Calu3 (cell line): ENCODE measurements at regions not wholly inside any gene's neighbourhood (a gene's known extent, or its start where the extent isn't known, plus 50 kb on each side); places are given as distances from the start of the nearest gene placed in this dataset.

Source experiments
- BruUV-seq: library from RNA; stranded (reverse); fragments of 400-500 nt; replicated peaks from 2 replicates; lab custom pipeline; 2021; lab: Mats Ljungman, UMichigan
- CTCF ChIA-PET: fragments of 300-600 bp; sonication (Branson Sonifier 250); formaldehyde crosslinking; loops from one replicate; lab custom pipeline; 2022; ENCODE audit warnings: antibody characterized with exemption; lab: Charles Lee
- DNase-seq: peaks from one replicate; pipeline ENCODE4 v3.0.0; 2022
- H3K27ac Mint-ChIP-seq: one replicate; pipeline ENCODE4 v1.8.0; 2022; ENCODE audit warnings: mixed read lengths; ENCODE audit not compliant: unreplicated experiment
- H3K27me3 Mint-ChIP-seq: one replicate; pipeline ENCODE4 v1.8.0; 2022; ENCODE audit warnings: mixed read lengths; ENCODE audit not compliant: unreplicated experiment
- H3K36me3 Mint-ChIP-seq: one replicate; pipeline ENCODE4 v1.8.0; 2022; ENCODE audit warnings: mild to moderate bottlenecking, moderate library complexity, mixed read lengths; ENCODE audit not compliant: insufficient read depth, unreplicated experiment
- H3K4me1 Mint-ChIP-seq: one replicate; pipeline ENCODE4 v1.8.0; 2022; ENCODE audit warnings: mild to moderate bottlenecking, low read depth, mixed read lengths; ENCODE audit not compliant: unreplicated experiment
- H3K4me3 Mint-ChIP-seq: one replicate; pipeline ENCODE4 v1.8.0; 2022; ENCODE audit warnings: mild to moderate bottlenecking, low read depth, moderate library complexity, mixed read lengths; ENCODE audit not compliant: unreplicated experiment
- H3K9me3 Mint-ChIP-seq: one replicate; pipeline ENCODE4 v1.8.0; 2022; ENCODE audit warnings: low read depth, mixed read lengths; ENCODE audit not compliant: unreplicated experiment
- intact Hi-C: fragments of 100-400 bp; cut with micrococcal nuclease; formaldehyde crosslinking; loops from one replicate; pipeline ENCODE4 v1.10.0; 2022; ENCODE audit not compliant: unreplicated experiment
- TF ChIP-seq, protein P1 (sequence below): fragments of 200-600 bp; IDR thresholded peaks from one replicate; pipeline ENCODE4 v1.8.0; 2022; ENCODE audit warnings: antibody characterized with exemption; ENCODE audit not compliant: unreplicated experiment

GRCh38 chr11:105334025-105334714 lies 194.6 kb upstream of the CARD18 start:
- CTCF ChIA-PET = no interaction called here
- intact Hi-C loops = no loop called here
- H3K27me3 Mint-ChIP-seq = no peaks in the 10 kb centered on the region
- H3K4me1 Mint-ChIP-seq = no peaks in the 10 kb centered on the region
- no peaks in the 10 kb centered on the region for H3K36me3 Mint-ChIP-seq
- no peak overlapping the region for H3K27ac Mint-ChIP-seq
- no peak overlapping the region for H3K4me3 Mint-ChIP-seq
- peaks cover 5% of the 10 kb centered on the region for H3K9me3 Mint-ChIP-seq
- TF ChIP-seq, protein P1, sequence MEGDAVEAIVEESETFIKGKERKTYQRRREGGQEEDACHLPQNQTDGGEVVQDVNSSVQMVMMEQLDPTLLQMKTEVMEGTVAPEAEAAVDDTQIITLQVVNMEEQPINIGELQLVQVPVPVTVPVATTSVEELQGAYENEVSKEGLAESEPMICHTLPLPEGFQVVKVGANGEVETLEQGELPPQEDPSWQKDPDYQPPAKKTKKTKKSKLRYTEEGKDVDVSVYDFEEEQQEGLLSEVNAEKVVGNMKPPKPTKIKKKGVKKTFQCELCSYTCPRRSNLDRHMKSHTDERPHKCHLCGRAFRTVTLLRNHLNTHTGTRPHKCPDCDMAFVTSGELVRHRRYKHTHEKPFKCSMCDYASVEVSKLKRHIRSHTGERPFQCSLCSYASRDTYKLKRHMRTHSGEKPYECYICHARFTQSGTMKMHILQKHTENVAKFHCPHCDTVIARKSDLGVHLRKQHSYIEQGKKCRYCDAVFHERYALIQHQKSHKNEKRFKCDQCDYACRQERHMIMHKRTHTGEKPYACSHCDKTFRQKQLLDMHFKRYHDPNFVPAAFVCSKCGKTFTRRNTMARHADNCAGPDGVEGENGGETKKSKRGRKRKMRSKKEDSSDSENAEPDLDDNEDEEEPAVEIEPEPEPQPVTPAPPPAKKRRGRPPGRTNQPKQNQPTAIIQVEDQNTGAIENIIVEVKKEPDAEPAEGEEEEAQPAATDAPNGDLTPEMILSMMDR = no peak
- DNase-seq = no peak
- no TSS peak for BruUV-seq

GRCh38 chr11:105333153-105333552 lies 193.6 kb upstream of the CARD18 start:
- H3K4me1 Mint-ChIP-seq = no peaks in the 10 kb centered on the region
- peaks cover 5% of the 10 kb centered on the region for H3K9me3 Mint-ChIP-seq
- TF ChIP-seq, protein P1 = no peak
- H3K4me3 Mint-ChIP-seq = no peak overlapping the region
- CTCF ChIA-PET = no interaction called here
- H3K27ac Mint-ChIP-seq = no peak overlapping the region
- H3K36me3 Mint-ChIP-seq = no peaks in the 10 kb centered on the region
- BruUV-seq = no TSS peak
- intact Hi-C loops = no loop called here
- DNase-seq = no peak
- no peaks in the 10 kb centered on the region for H3K27me3 Mint-ChIP-seq

- no peak overlapping the region for H3K4me3 Mint-ChIP-seq
- CTCF ChIA-PET = no interaction called here
- DNase-seq = no peak
- H3K27ac Mint-ChIP-seq = no peak overlapping the region
- H3K27me3 Mint-ChIP-seq = no peaks in the 10 kb centered on the region
- H3K4me1 Mint-ChIP-seq = no peaks in the 10 kb centered on the region
- H3K36me3 Mint-ChIP-seq = no peaks in the 10 kb centered on the region
- BruUV-seq = no TSS peak
- TF ChIP-seq, protein P1 = no peak
- intact Hi-C loops = no loop called here
- peaks cover 5% of the 10 kb centered on the region for H3K9me3 Mint-ChIP-seq
Observed at GRCh38 chr11:105332171-105332570, 192.6 kb upstream of the CARD18 start.

- no peak overlapping the region for H3K27ac Mint-ChIP-seq
- peaks cover 2% of the 10 kb centered on the region for H3K9me3 Mint-ChIP-seq
- no peak for DNase-seq
- no peaks in the 10 kb centered on the region for H3K36me3 Mint-ChIP-seq
- H3K4me3 Mint-ChIP-seq = no peak overlapping the region
- intact Hi-C loops = no loop called here
- no peaks in the 10 kb centered on the region for H3K4me1 Mint-ChIP-seq
- CTCF ChIA-PET = interaction anchor here (0.7 kb wide), 1 partner anchor 15 kb away, joined by 3 read pairs; no protein-coding TSS in a partner anchor
- no TSS peak for BruUV-seq
- H3K27me3 Mint-ChIP-seq = no peaks in the 10 kb centered on the region
- TF ChIP-seq, protein P1 = no peak
Observed at GRCh38 chr11:105328061-105328460, 188.5 kb upstream of the CARD18 start.
